Retinal pigment epithelial cell (primary cell): ENCODE measurements at regions not wholly inside any gene's neighbourhood (a gene's known extent, or its start where the extent isn't known, plus 50 kb on each side); places are given as distances from the start of the nearest gene placed in this dataset.
"Not testable (repeated sequence)": the region's sequence is repeated elsewhere in the genome, so short reads cannot be mapped to it uniquely, and the experiment has no call there.

Source experiments
- DNase-seq: peaks from one replicate; pipeline ENCODE4 v3.0.0-alpha.2; 2010; ENCODE audit warnings: low read depth
- H3K4me3 ChIP-seq: 2 replicates; pipeline ENCODE4 v1.5.1; 2011; ENCODE audit warnings: mild to moderate bottlenecking, low read length, control low read depth, moderate library complexity

GRCh38 chr21:6428498-6429092, 4092.8 kb upstream of the TPTE start:
- not testable (repeated sequence) for H3K4me3 ChIP-seq, DNase-seq

GRCh38 chr21:6429924-6430323, 4091.5 kb upstream of the TPTE start:
- H3K4me3 ChIP-seq, DNase-seq: not testable (repeated sequence)

GRCh38 chr21:6433149-6433548, 4088.2 kb upstream of the TPTE start:
- H3K4me3 ChIP-seq, DNase-seq: not testable (repeated sequence)

- not testable (repeated sequence) for DNase-seq, H3K4me3 ChIP-seq
Measured at GRCh38 chr21:6436205-6436604, 4085.2 kb upstream of the TPTE start.

- not testable (repeated sequence) for H3K4me3 ChIP-seq, DNase-seq
Measured at GRCh38 chr21:6436971-6437833, 4084.2 kb upstream of the TPTE start.

- DNase-seq, H3K4me3 ChIP-seq: not testable (repeated sequence)
Measured at GRCh38 chr21:6437834-6438187, 4083.6 kb upstream of the TPTE start.

- not testable (repeated sequence) for DNase-seq, H3K4me3 ChIP-seq
Measured at GRCh38 chr21:6439058-6439457, 4082.3 kb upstream of the TPTE start.

- not testable (repeated sequence) for DNase-seq, H3K4me3 ChIP-seq
Measured at GRCh38 chr21:6454648-6455340, 4066.6 kb upstream of the TPTE start.

GRCh38 chr21:6456011-6456661, 4065.2 kb upstream of the TPTE start:
- not testable (repeated sequence) for H3K4me3 ChIP-seq, DNase-seq

GRCh38 chr21:6459761-6460160, 4061.6 kb upstream of the TPTE start:
- not testable (repeated sequence) for DNase-seq, H3K4me3 ChIP-seq

GRCh38 chr21:6461358-6461757, 4060.0 kb upstream of the TPTE start:
- not testable (repeated sequence) for DNase-seq, H3K4me3 ChIP-seq

GRCh38 chr21:6464419-6464818, 4057.0 kb upstream of the TPTE start:
- not testable (repeated sequence) for H3K4me3 ChIP-seq, DNase-seq

GRCh38 chr21:6466081-6466698, 4055.2 kb upstream of the TPTE start:
- DNase-seq, H3K4me3 ChIP-seq: not testable (repeated sequence)

- H3K4me3 ChIP-seq, DNase-seq: not testable (repeated sequence)
Measured at GRCh38 chr21:6466707-6467106, 4054.7 kb upstream of the TPTE start.

GRCh38 chr21:6467189-6467774, 4054.1 kb upstream of the TPTE start:
- not testable (repeated sequence) for H3K4me3 ChIP-seq, DNase-seq

GRCh38 chr21:6467907-6468306, 4053.5 kb upstream of the TPTE start:
- not testable (repeated sequence) for H3K4me3 ChIP-seq, DNase-seq

GRCh38 chr21:6468331-6468860, 4053.0 kb upstream of the TPTE start:
- DNase-seq: not testable (repeated sequence)

GRCh38 chr21:6474250-6474968, 4047.0 kb upstream of the TPTE start:
- not testable (repeated sequence) for H3K4me3 ChIP-seq, DNase-seq

More at GRCh38 chr21:6468331-6468860, 4053.0 kb upstream of the TPTE start:
- not testable (repeated sequence) for H3K4me3 ChIP-seq
